GM23248 (cell line): ENCODE measurements at regions not wholly inside any gene's neighbourhood (a gene's known extent, or its start where the extent isn't known, plus 50 kb on each side); places are given as distances from the start of the nearest gene placed in this dataset.

Experiments used
- DNase-seq: peaks from one replicate; pipeline ENCODE4 v3.0.0-alpha.2; 2015
- H2AFZ ChIP-seq: fragments of 200-600 bp; sonication (generic); 2 replicates; pipeline ENCODE4 v1.6.1; 2016; ENCODE audit warnings: antibody characterized with exemption
- H3F3A ChIP-seq: fragments of 200-600 bp; sonication (generic); 2 replicates; pipeline ENCODE4 v1.6.1; 2016; ENCODE audit warnings: mild to moderate bottlenecking, antibody characterized with exemption, mixed run types; ENCODE audit not compliant: insufficient read depth
- H3K27ac ChIP-seq: fragments of 200-600 bp; sonication (generic); 2 replicates; pipeline ENCODE4 v1.5.1; 2016; ENCODE audit warnings: mild to moderate bottlenecking
- H3K27me3 ChIP-seq: fragments of 200-600 bp; sonication (generic); replicated peaks from 2 replicates; pipeline ENCODE4 v1.6.1; 2016; ENCODE audit warnings: mild to moderate bottlenecking; ENCODE audit not compliant: insufficient read depth
- H3K36me3 ChIP-seq: fragments of 200-600 bp; sonication (generic); 2 replicates; pipeline ENCODE4 v1.6.1; 2016; ENCODE audit warnings: low read depth, mild to moderate bottlenecking
- H3K4me1 ChIP-seq: fragments of 200-600 bp; sonication (generic); 2 replicates; pipeline ENCODE4 v1.6.1; 2016; ENCODE audit warnings: mild to moderate bottlenecking; ENCODE audit not compliant: insufficient read depth
- H3K4me2 ChIP-seq: fragments of 200-600 bp; sonication (generic); one replicate; pipeline ENCODE4 v1.6.1; 2016; ENCODE audit warnings: mild to moderate bottlenecking; ENCODE audit not compliant: unreplicated experiment
- H3K4me3 ChIP-seq: fragments of 200-600 bp; sonication (generic); 2 replicates; pipeline ENCODE4 v1.5.1; 2016; ENCODE audit warnings: mild to moderate bottlenecking
- H3K79me2 ChIP-seq: fragments of 200-600 bp; sonication (generic); 2 replicates; pipeline ENCODE4 v1.6.1; 2016; ENCODE audit warnings: mild to moderate bottlenecking; ENCODE audit not compliant: insufficient read depth
- H3K9ac ChIP-seq: fragments of 200-600 bp; sonication (generic); 2 replicates; pipeline ENCODE4 v1.6.1; 2016; ENCODE audit warnings: mild to moderate bottlenecking
- H3K9me2 ChIP-seq: fragments of 200-600 bp; sonication (generic); 2 replicates; pipeline ENCODE4 v1.6.1; 2016; ENCODE audit warnings: mixed run types, mild to moderate bottlenecking, moderate library complexity; ENCODE audit not compliant: insufficient read depth
- H3K9me3 ChIP-seq: fragments of 200-600 bp; sonication (generic); one replicate; pipeline ENCODE4 v1.6.1; 2017; ENCODE audit warnings: low read depth
- H4K20me1 ChIP-seq: fragments of 200-600 bp; sonication (generic); 2 replicates; pipeline ENCODE4 v1.6.0; 2016; ENCODE audit not compliant: insufficient read depth
- EZH2 ChIP-seq: fragments of 200-600 bp; sonication (generic); IDR thresholded peaks from 2 replicates; pipeline ENCODE4 v1.6.1; 2018; ENCODE audit warnings: antibody characterized with exemption, mild to moderate bottlenecking; ENCODE audit not compliant: insufficient read depth, poor library complexity, severe bottlenecking
- EZH2phosphoT487 ChIP-seq: fragments of 200-600 bp; sonication (generic); IDR thresholded peaks from 2 replicates; pipeline ENCODE4 v1.6.1; 2018; ENCODE audit warnings: antibody characterized with exemption, moderate library complexity, mild to moderate bottlenecking, low read depth; ENCODE audit not compliant: insufficient read depth
- WGBS, 2 experiments: methylation state at CpG; one replicate each; pipeline ENCODE4 v1.1.6; 2015 to 2017; ENCODE audit warnings: low lambda C conversion rate in 2 of 2, low coverage in 1 of 2; ENCODE audit errors: missing lambda C conversion rate in 2 of 2; 5-methylcytosine and 5-hydroxymethylcytosine counted together
- in situ Hi-C: fragments of 300-500 bp; cut with MboI; formaldehyde crosslinking; loops from 2 replicates; pipeline ENCODE4 v1.15.0; 2020

- in situ Hi-C loops, result no loop called here
- no peak for TF ChIP-seq EZH2phosphoT487
- TF ChIP-seq EZH2, result no peak
- H3F3A ChIP-seq, result no peaks in the 10 kb centered on the region
- no peaks in the 10 kb centered on the region for H4K20me1 ChIP-seq
- DNase-seq, result peak; percentile 1
- H3K79me2 ChIP-seq, result no peaks in the 10 kb centered on the region
- no peak overlapping the region for H3K4me2 ChIP-seq
- no peak overlapping the region for H3K4me3 ChIP-seq
- H3K9me3 ChIP-seq, result no peaks in the 10 kb centered on the region
- no peaks in the 10 kb centered on the region for H3K4me1 ChIP-seq
- no peaks in the 10 kb centered on the region for H3K9me2 ChIP-seq
- H3K9ac ChIP-seq, result no peak overlapping the region
- WGBS, 2 experiments, result 5 to 8% methylated on average over 9 of the region's 9 CpGs
- H3K27ac ChIP-seq, result no peak overlapping the region
- no peaks in the 10 kb centered on the region for H3K27me3 ChIP-seq
- H2AFZ ChIP-seq, result no peak overlapping the region
- H3K36me3 ChIP-seq, result no peaks in the 10 kb centered on the region
These were observed 272.4 kb upstream of the VCX start for GRCh38 chrX:7570432-7571029.

DNA sequence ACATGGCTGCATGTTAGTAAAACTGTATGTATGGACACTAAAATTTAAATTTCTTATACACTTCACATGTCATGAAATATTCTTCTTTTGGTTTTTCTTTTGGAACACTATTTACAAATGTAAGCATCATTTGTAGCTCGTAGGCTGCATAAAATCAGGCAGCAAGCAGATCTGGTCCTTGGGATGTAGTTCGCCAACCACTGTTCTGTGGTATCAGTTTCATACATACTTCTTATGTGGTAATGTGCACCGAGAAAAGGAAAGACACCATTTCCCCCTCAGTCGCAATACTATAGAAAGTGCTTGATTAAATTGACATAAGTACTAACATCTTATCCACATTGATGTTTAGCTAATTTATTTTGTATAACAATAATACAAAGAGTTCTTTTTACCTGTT is 274.4 kb upstream of the VCX start:
- Histone ChIP-seq H3F3A (no peaks in the 10 kb centered on the region), H3K4me2 (no peak overlapping the region), H3K9me2 (no peaks in the 10 kb centered on the region), H3K4me3 (no peak overlapping the region), H2AFZ (no peak overlapping the region), H3K27me3 (no peaks in the 10 kb centered on the region), H3K4me1 (no peaks in the 10 kb centered on the region), H3K9ac (no peak overlapping the region), H3K79me2 (no peaks in the 10 kb centered on the region), H3K9me3 (no peaks in the 10 kb centered on the region), H4K20me1 (no peaks in the 10 kb centered on the region), H3K36me3 (no peaks in the 10 kb centered on the region), H3K27ac (no peak overlapping the region)
- 19 to 29% methylated on average over 4 of the region's 4 CpGs for WGBS, 2 experiments
- DNase-seq, result no peak
- in situ Hi-C loops, result no loop called here
- TF ChIP-seq EZH2 (no peak), EZH2phosphoT487 (no peak)

- H3K9me3 ChIP-seq, result no peaks in the 10 kb centered on the region
- WGBS, 2 experiments, result 0% methylated on average over 3 of the region's 3 CpGs
- TF ChIP-seq EZH2 (no peak), EZH2phosphoT487 (no peak)
These were observed 274.8 kb upstream of the VCX start for GRCh38 chrX:7568130-7568529.

DNA sequence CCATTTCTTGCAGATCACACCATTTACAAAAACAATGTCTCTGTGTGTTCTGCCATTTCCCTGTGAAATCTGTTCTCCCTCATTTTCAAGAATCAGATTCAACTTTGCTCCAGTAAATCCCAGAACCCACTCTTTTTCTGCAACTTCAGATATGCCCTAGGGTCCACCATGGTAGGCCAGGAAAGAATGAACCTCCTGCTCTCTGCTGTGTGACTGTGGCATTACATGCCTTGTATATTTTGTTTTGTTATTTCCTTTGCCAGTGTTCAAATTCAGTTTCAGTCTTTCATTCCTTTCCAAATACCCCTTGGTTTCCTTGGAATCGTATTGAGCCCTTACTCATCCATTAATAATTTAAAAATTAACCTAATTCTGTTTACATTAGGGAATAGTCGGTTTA is 290.2 kb upstream of the VCX start:
- in situ Hi-C loops, result no loop called here
- Histone ChIP-seq H3K9ac (no peak overlapping the region), H3K9me2 (no peaks in the 10 kb centered on the region), H3K4me3 (no peak overlapping the region), H3K4me1 (no peaks in the 10 kb centered on the region), H3K27me3 (no peaks in the 10 kb centered on the region), H2AFZ (no peak overlapping the region), H3K27ac (no peak overlapping the region), H3K79me2 (no peaks in the 10 kb centered on the region), H3K4me2 (no peak overlapping the region), H3F3A (no peaks in the 10 kb centered on the region), H3K36me3 (no peaks in the 10 kb centered on the region), H3K9me3 (no peaks in the 10 kb centered on the region), H4K20me1 (no peaks in the 10 kb centered on the region)
- TF ChIP-seq EZH2 (no peak), EZH2phosphoT487 (no peak)
- peak; percentile 4 for DNase-seq
- 3 to 8% methylated on average over 2 of the region's 2 CpGs for WGBS, 2 experiments

More at GRCh38 chrX:7568130-7568529, 274.8 kb upstream of the VCX start:
- no peak for DNase-seq
- Histone ChIP-seq H3K36me3 (no peaks in the 10 kb centered on the region), H3K27me3 (no peaks in the 10 kb centered on the region), H2AFZ (no peak overlapping the region), H3K9me2 (no peaks in the 10 kb centered on the region), H4K20me1 (no peaks in the 10 kb centered on the region), H3K27ac (no peak overlapping the region), H3F3A (no peaks in the 10 kb centered on the region), H3K9ac (no peak overlapping the region), H3K4me1 (no peaks in the 10 kb centered on the region), H3K4me3 (no peak overlapping the region), H3K79me2 (no peaks in the 10 kb centered on the region), H3K4me2 (no peak overlapping the region)
- in situ Hi-C loops, result no loop called here

DNA sequence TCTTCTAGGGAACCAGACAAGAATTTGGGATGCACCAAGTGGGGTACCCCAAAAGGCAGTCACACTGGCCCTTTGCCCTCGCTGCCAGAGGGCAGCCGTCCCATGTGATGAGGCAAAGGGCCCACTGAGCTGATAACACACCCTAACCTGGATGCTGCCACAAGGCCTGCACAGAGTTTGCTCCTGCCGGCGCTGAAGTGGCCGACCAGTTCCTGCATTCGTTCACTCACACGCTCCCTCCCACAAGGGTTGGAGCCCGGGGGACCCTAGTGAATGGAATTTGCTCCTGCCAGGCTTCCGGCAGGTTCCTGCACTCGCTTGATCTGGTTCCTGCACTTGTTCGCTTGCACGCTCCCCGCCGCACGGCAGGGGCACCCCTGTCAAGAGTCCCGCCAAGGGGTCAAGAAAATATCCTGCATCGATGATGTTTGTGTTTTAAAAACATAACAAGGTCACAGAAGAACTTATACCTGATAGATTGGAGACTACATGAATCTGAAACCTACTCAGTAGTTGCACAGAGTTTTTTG is 296.4 kb upstream of the VCX start:
- in situ Hi-C loops, result no loop called here
- no peaks in the 10 kb centered on the region for H3F3A ChIP-seq

More for the DNA sequence above, 296.4 kb upstream of the VCX start:
- H3K27ac ChIP-seq, result no peak overlapping the region
- H3K9ac ChIP-seq, result no peak overlapping the region
- no peaks in the 10 kb centered on the region for H3K79me2 ChIP-seq
- TF ChIP-seq EZH2phosphoT487, result no peak
- TF ChIP-seq EZH2, result no peak
- H3K36me3 ChIP-seq, result no peaks in the 10 kb centered on the region
- no peak overlapping the region for H2AFZ ChIP-seq
- H3K27me3 ChIP-seq, result no peaks in the 10 kb centered on the region
- no peaks in the 10 kb centered on the region for H3K9me2 ChIP-seq
- no peak overlapping the region for H3K4me3 ChIP-seq
- H3K4me1 ChIP-seq, result no peaks in the 10 kb centered on the region
- no peaks in the 10 kb centered on the region for H3K9me3 ChIP-seq
- H4K20me1 ChIP-seq, result no peaks in the 10 kb centered on the region
- 43 to 59% methylated on average over 9 to 14 of the region's 17 CpGs for WGBS, 2 experiments
- H3K4me2 ChIP-seq, result no peak overlapping the region
- DNase-seq, result no peak
